GM23338 (cell line): ENCODE measurements at regions not wholly inside any gene's neighbourhood (a gene's known extent, or its start where the extent isn't known, plus 50 kb on each side); places are given as distances from the start of the nearest gene placed in this dataset.

Source experiments
- EZH2 ChIP-seq: fragments of 200-600 bp; sonication (generic); IDR thresholded peaks from one replicate; pipeline ENCODE4 v1.8.0; 2017; ENCODE audit warnings: antibody characterized with exemption, mild to moderate bottlenecking, low read depth; ENCODE audit not compliant: unreplicated experiment
- EZH2phosphoT487 ChIP-seq: fragments of 200-600 bp; sonication (generic); IDR thresholded peaks from one replicate; pipeline ENCODE4 v1.8.1; 2018; ENCODE audit warnings: antibody characterized with exemption; ENCODE audit not compliant: unreplicated experiment
- JUNB ChIP-seq: IDR thresholded peaks from one replicate; pipeline ENCODE4 v1.6.1; 2016; ENCODE audit warnings: antibody characterized with exemption; ENCODE audit not compliant: unreplicated experiment
- POLR2AphosphoS5 ChIP-seq: IDR thresholded peaks from 2 replicates; pipeline ENCODE4 v1.6.1; 2016; ENCODE audit warnings: antibody characterized with exemption, low read depth
- STAT1 ChIP-seq: IDR thresholded peaks from one replicate; pipeline ENCODE4 v1.6.1; 2016; ENCODE audit warnings: antibody characterized with exemption; ENCODE audit not compliant: unreplicated experiment
- ZNF331 ChIP-seq: fragments of 250-450 bp; sonication (Bioruptor Pico); IDR thresholded peaks from 2 replicates; pipeline ENCODE4 v1.5.0; 2020; ENCODE audit warnings: low read depth, mild to moderate bottlenecking, moderate library complexity
- TF ChIP-seq, protein P1 (sequence below): IDR thresholded peaks from one replicate; pipeline ENCODE4 v1.6.1; 2018; ENCODE audit warnings: antibody characterized with exemption; ENCODE audit not compliant: unreplicated experiment
- TF ChIP-seq, protein P2 (sequence below), 2 experiments: fragments of 200-600 bp in 1 of 2; sonication (generic) in 1 of 2; conservative IDR thresholded peaks; 2 replicates each; pipeline versions ENCODE4 v1.5.1 to v1.6.1; 2016 to 2017; ENCODE audit warnings: antibody characterized with exemption in 2 of 2, low read depth in 2 of 2, mild to moderate bottlenecking in 2 of 2, moderate library complexity in 1 of 2
- TF ChIP-seq, protein P3 (sequence below): IDR thresholded peaks from 2 replicates; pipeline ENCODE4 v1.6.1; 2016; ENCODE audit warnings: antibody characterized with exemption

- TF ChIP-seq, protein P1, sequence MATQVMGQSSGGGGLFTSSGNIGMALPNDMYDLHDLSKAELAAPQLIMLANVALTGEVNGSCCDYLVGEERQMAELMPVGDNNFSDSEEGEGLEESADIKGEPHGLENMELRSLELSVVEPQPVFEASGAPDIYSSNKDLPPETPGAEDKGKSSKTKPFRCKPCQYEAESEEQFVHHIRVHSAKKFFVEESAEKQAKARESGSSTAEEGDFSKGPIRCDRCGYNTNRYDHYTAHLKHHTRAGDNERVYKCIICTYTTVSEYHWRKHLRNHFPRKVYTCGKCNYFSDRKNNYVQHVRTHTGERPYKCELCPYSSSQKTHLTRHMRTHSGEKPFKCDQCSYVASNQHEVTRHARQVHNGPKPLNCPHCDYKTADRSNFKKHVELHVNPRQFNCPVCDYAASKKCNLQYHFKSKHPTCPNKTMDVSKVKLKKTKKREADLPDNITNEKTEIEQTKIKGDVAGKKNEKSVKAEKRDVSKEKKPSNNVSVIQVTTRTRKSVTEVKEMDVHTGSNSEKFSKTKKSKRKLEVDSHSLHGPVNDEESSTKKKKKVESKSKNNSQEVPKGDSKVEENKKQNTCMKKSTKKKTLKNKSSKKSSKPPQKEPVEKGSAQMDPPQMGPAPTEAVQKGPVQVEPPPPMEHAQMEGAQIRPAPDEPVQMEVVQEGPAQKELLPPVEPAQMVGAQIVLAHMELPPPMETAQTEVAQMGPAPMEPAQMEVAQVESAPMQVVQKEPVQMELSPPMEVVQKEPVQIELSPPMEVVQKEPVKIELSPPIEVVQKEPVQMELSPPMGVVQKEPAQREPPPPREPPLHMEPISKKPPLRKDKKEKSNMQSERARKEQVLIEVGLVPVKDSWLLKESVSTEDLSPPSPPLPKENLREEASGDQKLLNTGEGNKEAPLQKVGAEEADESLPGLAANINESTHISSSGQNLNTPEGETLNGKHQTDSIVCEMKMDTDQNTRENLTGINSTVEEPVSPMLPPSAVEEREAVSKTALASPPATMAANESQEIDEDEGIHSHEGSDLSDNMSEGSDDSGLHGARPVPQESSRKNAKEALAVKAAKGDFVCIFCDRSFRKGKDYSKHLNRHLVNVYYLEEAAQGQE, result no peak
- TF ChIP-seq, protein P2, sequence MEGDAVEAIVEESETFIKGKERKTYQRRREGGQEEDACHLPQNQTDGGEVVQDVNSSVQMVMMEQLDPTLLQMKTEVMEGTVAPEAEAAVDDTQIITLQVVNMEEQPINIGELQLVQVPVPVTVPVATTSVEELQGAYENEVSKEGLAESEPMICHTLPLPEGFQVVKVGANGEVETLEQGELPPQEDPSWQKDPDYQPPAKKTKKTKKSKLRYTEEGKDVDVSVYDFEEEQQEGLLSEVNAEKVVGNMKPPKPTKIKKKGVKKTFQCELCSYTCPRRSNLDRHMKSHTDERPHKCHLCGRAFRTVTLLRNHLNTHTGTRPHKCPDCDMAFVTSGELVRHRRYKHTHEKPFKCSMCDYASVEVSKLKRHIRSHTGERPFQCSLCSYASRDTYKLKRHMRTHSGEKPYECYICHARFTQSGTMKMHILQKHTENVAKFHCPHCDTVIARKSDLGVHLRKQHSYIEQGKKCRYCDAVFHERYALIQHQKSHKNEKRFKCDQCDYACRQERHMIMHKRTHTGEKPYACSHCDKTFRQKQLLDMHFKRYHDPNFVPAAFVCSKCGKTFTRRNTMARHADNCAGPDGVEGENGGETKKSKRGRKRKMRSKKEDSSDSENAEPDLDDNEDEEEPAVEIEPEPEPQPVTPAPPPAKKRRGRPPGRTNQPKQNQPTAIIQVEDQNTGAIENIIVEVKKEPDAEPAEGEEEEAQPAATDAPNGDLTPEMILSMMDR (conservative IDR thresholded peaks at IDR 0.05; ENCODE audit: low read depth in 2 of 2), result no peak
- TF ChIP-seq JUNB, result no peak
- no peak for TF ChIP-seq STAT1
- TF ChIP-seq POLR2AphosphoS5, result no peak
- no peak for TF ChIP-seq EZH2
- TF ChIP-seq EZH2phosphoT487, result no peak
- TF ChIP-seq, protein P3, sequence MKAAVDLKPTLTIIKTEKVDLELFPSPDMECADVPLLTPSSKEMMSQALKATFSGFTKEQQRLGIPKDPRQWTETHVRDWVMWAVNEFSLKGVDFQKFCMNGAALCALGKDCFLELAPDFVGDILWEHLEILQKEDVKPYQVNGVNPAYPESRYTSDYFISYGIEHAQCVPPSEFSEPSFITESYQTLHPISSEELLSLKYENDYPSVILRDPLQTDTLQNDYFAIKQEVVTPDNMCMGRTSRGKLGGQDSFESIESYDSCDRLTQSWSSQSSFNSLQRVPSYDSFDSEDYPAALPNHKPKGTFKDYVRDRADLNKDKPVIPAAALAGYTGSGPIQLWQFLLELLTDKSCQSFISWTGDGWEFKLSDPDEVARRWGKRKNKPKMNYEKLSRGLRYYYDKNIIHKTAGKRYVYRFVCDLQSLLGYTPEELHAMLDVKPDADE, result no peak
- no peak for TF ChIP-seq ZNF331 (CRISPR knock-in tag)
Measured at GRCh38 chr2:199144546-199144945, 313.2 kb downstream of the SATB2 start.
